Pulmonary artery endothelial cell (primary cell): ENCODE measurements at regions not wholly inside any gene's neighbourhood (a gene's known extent, or its start where the extent isn't known, plus 50 kb on each side); places are given as distances from the start of the nearest gene placed in this dataset.
"Not testable (repeated sequence)": the region's sequence is repeated elsewhere in the genome, so short reads cannot be mapped to it uniquely, and the experiment has no call there.

ENCODE experiments used
- DNase-seq: peaks from one replicate; pipeline ENCODE4 v3.0.0-alpha.2; 2011; ENCODE audit warnings: low read depth, low spot score

- DNase-seq, result no peak
These were observed 362.8 kb upstream of the FOXK1 start for GRCh38 chr7:4319280-4319679.

- no peak for DNase-seq
These were observed 356.4 kb upstream of the FOXK1 start for GRCh38 chr7:4325732-4326131.

- DNase-seq, result no peak
These were observed 350.4 kb upstream of the FOXK1 start for GRCh38 chr7:4331711-4332110.

GRCh38 chr7:4338556-4338955, 343.5 kb upstream of the FOXK1 start:
- DNase-seq, result no peak

GRCh38 chr7:4343272-4344247, 338.5 kb upstream of the FOXK1 start:
- no peak for DNase-seq

GRCh38 chr7:4345004-4345403, 337.1 kb upstream of the FOXK1 start:
- no peak for DNase-seq

GRCh38 chr7:4352069-4352468, 330.0 kb upstream of the FOXK1 start:
- DNase-seq, result no peak

GRCh38 chr7:4361774-4362173, 320.3 kb upstream of the FOXK1 start:
- DNase-seq, result no peak

GRCh38 chr7:4383584-4383983, 298.5 kb upstream of the FOXK1 start:
- DNase-seq, result no peak

GRCh38 chr7:4386190-4386589, 295.9 kb upstream of the FOXK1 start:
- no peak for DNase-seq

GRCh38 chr7:4391103-4391502, 291.0 kb upstream of the FOXK1 start:
- DNase-seq, result not testable (repeated sequence)

GRCh38 chr7:4394736-4395135, 287.4 kb upstream of the FOXK1 start:
- DNase-seq, result no peak

- DNase-seq, result no peak
These were observed 283.0 kb upstream of the FOXK1 start for GRCh38 chr7:4399121-4399520.

GRCh38 chr7:4399596-4399995, 282.5 kb upstream of the FOXK1 start:
- no peak for DNase-seq

GRCh38 chr7:4406288-4407058, 275.6 kb upstream of the FOXK1 start:
- no peak for DNase-seq

- DNase-seq, result no peak
These were observed 272.1 kb upstream of the FOXK1 start for GRCh38 chr7:4409946-4410345.

- no peak for DNase-seq
These were observed 265.6 kb upstream of the FOXK1 start for GRCh38 chr7:4416396-4417056.

- no peak for DNase-seq
These were observed 253.6 kb upstream of the FOXK1 start for GRCh38 chr7:4428526-4428925.

- DNase-seq, result no peak
These were observed 251.9 kb upstream of the FOXK1 start for GRCh38 chr7:4430227-4430626.

GRCh38 chr7:4434306-4434705, 247.8 kb upstream of the FOXK1 start:
- DNase-seq, result no peak

- no peak for DNase-seq
These were observed 245.7 kb upstream of the FOXK1 start for GRCh38 chr7:4436361-4436895.

GRCh38 chr7:4436936-4437335, 245.2 kb upstream of the FOXK1 start:
- no peak for DNase-seq
